HL-60 (cell line): ENCODE measurements at regions not wholly inside any gene's neighbourhood (a gene's known extent, or its start where the extent isn't known, plus 50 kb on each side); places are given as distances from the start of the nearest gene placed in this dataset.

Source experiments
- DNase-seq, 2 experiments: peaks; one replicate each; pipeline ENCODE4 v3.0.0-alpha.2; 2010 to 2020; ENCODE audit warnings: low read depth in 1 of 2, low spot score in 1 of 2
- H3K27ac ChIP-seq: fragments of 250-450 bp; sonication (Bioruptor Pico); replicated peaks from 2 replicates; pipeline ENCODE4 v1.5.1; 2020; ENCODE audit warnings: mild to moderate bottlenecking, moderate library complexity
- H3K27me3 ChIP-seq: fragments of 250-450 bp; sonication (Bioruptor Pico); 2 replicates; pipeline ENCODE4 v1.5.1; 2021; ENCODE audit warnings: mild to moderate bottlenecking, moderate library complexity; ENCODE audit not compliant: insufficient read depth, poor library complexity, severe bottlenecking
- H3K4me3 ChIP-seq: replicated peaks from 2 replicates; pipeline ENCODE4 v1.5.1; 2011; ENCODE audit warnings: mild to moderate bottlenecking, control low read depth, low read length; ENCODE audit not compliant: insufficient read depth
- GABPA ChIP-seq: IDR thresholded peaks from 2 replicates; pipeline ENCODE4 v1.6.1; 2012; ENCODE audit warnings: low read depth
- POLR2AphosphoS5 ChIP-seq: IDR thresholded peaks from 2 replicates; pipeline ENCODE4 v1.6.1; 2012; ENCODE audit warnings: low read depth
- SPI1 ChIP-seq: IDR thresholded peaks from 2 replicates; pipeline ENCODE4 v1.6.1; 2012; ENCODE audit warnings: low read depth, mild to moderate bottlenecking, borderline replicate concordance
- TF ChIP-seq, protein P1 (sequence below): IDR thresholded peaks from one replicate; pipeline ENCODE4 v1.5.1; 2011; ENCODE audit warnings: low read length, control low read depth, inconsistent platforms; ENCODE audit not compliant: insufficient read depth
- TF ChIP-seq, protein P2 (sequence below): IDR thresholded peaks from 2 replicates; pipeline ENCODE4 v1.6.1; 2012; ENCODE audit warnings: low read depth; ENCODE audit not compliant: insufficient replicate concordance

DNA sequence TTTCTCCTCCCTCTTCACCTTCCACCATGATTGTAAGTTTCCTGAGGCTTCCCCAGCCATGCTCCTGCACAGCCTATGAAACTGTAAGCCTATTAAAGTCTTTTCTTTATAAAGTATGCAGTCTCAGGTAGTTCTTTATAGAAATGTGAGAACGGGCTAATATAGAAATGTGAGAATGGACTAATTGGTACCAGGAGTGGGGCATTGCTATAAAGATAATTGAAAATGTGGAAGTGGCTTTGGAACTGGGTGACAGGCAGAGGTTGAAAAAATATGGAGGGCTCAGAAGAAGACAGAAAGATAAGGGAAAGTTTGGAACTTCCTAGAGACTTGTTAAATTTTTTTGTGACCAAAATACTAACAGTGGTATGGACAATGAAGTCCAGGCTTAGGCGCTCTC lies 959.3 kb downstream of the SH3BGRL start:
- no peak for DNase-seq
- TF ChIP-seq, protein P1, sequence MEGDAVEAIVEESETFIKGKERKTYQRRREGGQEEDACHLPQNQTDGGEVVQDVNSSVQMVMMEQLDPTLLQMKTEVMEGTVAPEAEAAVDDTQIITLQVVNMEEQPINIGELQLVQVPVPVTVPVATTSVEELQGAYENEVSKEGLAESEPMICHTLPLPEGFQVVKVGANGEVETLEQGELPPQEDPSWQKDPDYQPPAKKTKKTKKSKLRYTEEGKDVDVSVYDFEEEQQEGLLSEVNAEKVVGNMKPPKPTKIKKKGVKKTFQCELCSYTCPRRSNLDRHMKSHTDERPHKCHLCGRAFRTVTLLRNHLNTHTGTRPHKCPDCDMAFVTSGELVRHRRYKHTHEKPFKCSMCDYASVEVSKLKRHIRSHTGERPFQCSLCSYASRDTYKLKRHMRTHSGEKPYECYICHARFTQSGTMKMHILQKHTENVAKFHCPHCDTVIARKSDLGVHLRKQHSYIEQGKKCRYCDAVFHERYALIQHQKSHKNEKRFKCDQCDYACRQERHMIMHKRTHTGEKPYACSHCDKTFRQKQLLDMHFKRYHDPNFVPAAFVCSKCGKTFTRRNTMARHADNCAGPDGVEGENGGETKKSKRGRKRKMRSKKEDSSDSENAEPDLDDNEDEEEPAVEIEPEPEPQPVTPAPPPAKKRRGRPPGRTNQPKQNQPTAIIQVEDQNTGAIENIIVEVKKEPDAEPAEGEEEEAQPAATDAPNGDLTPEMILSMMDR = no peak
- no peak for TF ChIP-seq GABPA
- TF ChIP-seq POLR2AphosphoS5 = no peak
- TF ChIP-seq, protein P2, sequence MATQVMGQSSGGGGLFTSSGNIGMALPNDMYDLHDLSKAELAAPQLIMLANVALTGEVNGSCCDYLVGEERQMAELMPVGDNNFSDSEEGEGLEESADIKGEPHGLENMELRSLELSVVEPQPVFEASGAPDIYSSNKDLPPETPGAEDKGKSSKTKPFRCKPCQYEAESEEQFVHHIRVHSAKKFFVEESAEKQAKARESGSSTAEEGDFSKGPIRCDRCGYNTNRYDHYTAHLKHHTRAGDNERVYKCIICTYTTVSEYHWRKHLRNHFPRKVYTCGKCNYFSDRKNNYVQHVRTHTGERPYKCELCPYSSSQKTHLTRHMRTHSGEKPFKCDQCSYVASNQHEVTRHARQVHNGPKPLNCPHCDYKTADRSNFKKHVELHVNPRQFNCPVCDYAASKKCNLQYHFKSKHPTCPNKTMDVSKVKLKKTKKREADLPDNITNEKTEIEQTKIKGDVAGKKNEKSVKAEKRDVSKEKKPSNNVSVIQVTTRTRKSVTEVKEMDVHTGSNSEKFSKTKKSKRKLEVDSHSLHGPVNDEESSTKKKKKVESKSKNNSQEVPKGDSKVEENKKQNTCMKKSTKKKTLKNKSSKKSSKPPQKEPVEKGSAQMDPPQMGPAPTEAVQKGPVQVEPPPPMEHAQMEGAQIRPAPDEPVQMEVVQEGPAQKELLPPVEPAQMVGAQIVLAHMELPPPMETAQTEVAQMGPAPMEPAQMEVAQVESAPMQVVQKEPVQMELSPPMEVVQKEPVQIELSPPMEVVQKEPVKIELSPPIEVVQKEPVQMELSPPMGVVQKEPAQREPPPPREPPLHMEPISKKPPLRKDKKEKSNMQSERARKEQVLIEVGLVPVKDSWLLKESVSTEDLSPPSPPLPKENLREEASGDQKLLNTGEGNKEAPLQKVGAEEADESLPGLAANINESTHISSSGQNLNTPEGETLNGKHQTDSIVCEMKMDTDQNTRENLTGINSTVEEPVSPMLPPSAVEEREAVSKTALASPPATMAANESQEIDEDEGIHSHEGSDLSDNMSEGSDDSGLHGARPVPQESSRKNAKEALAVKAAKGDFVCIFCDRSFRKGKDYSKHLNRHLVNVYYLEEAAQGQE = no peak
- no peak for TF ChIP-seq SPI1
- Histone ChIP-seq H3K4me3 (no peak overlapping the region), H3K27me3 (no peaks in the 10 kb centered on the region), H3K27ac (no peak overlapping the region)

DNA sequence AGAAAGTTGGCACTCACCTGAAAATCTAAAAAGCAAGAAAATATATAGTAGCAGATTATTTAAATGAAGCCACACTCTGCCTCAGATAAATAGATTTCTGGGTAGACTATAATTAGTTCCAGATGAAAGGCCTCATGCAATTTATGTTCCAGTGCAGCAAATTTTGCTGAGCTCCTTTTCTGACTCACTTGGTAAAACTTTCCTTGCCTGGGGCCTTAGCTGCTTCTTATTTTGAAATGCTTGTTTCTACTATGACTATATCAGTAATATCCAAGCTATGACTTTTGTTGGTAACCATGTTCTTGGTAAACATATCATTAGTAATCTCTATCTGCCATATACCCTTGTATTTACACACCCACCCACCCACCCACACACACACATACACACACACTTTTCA lies 961.8 kb downstream of the SH3BGRL start:
- TF ChIP-seq, protein P2 = no peak
- TF ChIP-seq, protein P1 = no peak
- no peak for TF ChIP-seq SPI1
- no peak for TF ChIP-seq POLR2AphosphoS5
- Histone ChIP-seq H3K4me3 (no peak overlapping the region), H3K27ac (no peak overlapping the region), H3K27me3 (no peaks in the 10 kb centered on the region)
- no peak for DNase-seq

DNA sequence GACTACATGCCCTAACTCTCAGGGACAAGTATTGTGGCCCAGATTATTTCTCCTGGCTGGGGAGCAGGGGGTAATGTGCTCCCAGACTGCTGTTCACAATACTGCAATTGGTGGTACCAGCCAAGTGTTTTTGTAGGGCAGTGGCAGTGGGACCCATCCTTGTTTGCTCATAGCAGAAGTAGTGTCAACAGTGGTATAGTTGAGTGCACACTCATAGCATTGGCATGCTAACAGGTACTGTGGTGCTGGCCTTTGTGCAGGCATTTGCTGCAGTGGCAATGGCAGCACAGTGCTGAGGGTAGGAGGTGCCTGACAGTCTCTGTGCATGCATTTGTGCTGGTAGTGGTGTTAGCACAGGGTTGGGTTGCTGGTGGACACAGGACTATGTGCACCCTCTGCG lies 995.0 kb downstream of the SH3BGRL start:
- Histone ChIP-seq H3K4me3 (no peak overlapping the region), H3K27ac (no peak overlapping the region), H3K27me3 (no peaks in the 10 kb centered on the region)
- no peak for DNase-seq
- TF ChIP-seq, protein P2 = no peak
- TF ChIP-seq POLR2AphosphoS5 = no peak
- no peak for TF ChIP-seq GABPA
- TF ChIP-seq SPI1 = no peak
- TF ChIP-seq, protein P1 = no peak
